Sciatic nerve (tissue), 2 donors: ENCODE measurements at regions not wholly inside any gene's neighbourhood (a gene's known extent, or its start where the extent isn't known, plus 50 kb on each side); places are given as distances from the start of the nearest gene placed in this dataset.
A peak's percentile ranks its signal among the peaks of the same experiment; 100 is the strongest.

Source experiments
- ATAC-seq: fragments of 200-7000 bp; cut with Tn5 transposase; one replicate; pipeline ENCODE4 v1.9.1; 2020; ENCODE audit warnings: mild to moderate bottlenecking, moderate library complexity
- DNase-seq: peaks from one replicate; pipeline ENCODE4 v3.0.0-alpha.2; 2020; ENCODE audit warnings: low spot score
- intact Hi-C: fragments of 100-400 bp; cut with DNase I; formaldehyde crosslinking; loops from one replicate; pipeline ENCODE4 v1.14.2; 2022
- donor health status: DM: no; HTN: no; CAD: no.
- donor health status: DM: no; HTN: no; CAD: no.

DNA sequence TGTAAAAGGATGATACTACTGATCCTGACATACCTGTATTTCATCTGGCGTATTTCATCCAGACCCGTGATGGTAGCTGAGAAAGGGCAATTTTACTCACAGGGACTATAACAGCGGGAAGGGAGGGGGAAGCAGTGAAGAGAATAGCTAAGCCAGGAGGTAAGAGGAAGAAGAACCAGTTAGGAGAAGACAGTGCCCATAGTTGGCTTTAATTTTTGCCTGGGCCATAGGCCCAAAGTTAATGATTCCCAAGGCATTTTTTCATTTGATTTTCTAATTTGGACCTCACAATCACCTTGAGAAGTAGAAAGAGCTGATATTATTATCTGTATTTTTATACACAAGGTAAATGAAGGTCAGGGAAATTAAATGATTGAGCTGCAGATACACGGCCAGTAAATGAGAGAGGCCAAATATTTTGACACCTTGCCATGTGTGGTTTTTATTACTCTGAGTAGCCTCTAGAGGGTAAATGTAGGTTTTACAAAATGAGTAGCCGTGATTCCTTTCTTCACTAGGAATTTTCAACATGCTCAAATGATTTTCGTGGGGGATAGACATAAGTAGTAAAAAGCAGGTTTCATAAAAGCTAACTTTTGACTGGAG is 382.2 kb downstream of the FUT8 start:
- no peak for ATAC-seq
- intact Hi-C loops = no loop called here
- no peak for DNase-seq

GRCh38 chr14:65798216-65798615 is 385.7 kb downstream of the FUT8 start:
- ATAC-seq (no peak), DNase-seq (no peak)
- intact Hi-C loops = no loop called here

GRCh38 chr14:65800694-65801093 is 388.2 kb downstream of the FUT8 start:
- intact Hi-C loops = no loop called here
- ATAC-seq = no peak
- no peak for DNase-seq

DNA sequence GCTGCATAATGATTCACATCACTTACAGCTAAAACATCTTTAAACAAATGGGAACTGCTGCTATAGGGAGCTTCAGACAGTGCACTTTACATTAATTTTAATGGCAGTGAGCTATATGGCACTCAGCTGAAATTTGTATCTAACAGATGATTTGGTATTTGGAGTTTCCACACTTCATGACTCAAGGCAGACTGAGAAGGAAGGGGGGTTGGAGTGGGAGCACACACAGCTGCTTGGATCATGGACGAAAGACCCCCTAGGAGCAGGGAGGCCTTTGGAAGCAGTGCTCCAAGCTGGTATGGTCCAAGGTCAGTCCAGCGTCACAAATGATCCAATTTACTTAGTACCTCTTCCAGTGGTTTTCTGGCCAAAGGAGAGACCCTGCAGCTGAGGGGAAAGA is 389.7 kb downstream of the FUT8 start:
- DNase-seq (no peak), ATAC-seq (no peak)
- intact Hi-C loops = no loop called here

DNA sequence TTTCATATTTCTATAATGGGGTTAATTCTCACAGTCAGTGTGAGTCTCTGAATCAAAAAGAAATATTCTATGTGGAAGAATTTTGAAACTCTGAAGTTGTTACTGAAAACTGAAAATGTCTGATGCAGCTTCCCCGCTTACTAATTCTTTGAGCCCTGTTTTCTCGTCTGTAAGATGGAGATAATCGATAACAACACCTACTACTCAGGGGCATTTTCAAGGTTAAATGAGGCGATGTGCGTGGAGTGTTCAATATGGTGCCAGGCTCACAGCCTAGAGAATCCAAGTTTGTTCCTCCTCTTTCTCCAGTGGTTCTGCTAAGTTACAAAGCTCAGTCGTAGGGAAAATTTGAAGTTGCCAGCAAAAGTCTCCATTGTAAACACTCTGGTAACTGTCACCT is 391.4 kb downstream of the FUT8 start:
- intact Hi-C loops = no loop called here
- ATAC-seq (no peak), DNase-seq (no peak)

DNA sequence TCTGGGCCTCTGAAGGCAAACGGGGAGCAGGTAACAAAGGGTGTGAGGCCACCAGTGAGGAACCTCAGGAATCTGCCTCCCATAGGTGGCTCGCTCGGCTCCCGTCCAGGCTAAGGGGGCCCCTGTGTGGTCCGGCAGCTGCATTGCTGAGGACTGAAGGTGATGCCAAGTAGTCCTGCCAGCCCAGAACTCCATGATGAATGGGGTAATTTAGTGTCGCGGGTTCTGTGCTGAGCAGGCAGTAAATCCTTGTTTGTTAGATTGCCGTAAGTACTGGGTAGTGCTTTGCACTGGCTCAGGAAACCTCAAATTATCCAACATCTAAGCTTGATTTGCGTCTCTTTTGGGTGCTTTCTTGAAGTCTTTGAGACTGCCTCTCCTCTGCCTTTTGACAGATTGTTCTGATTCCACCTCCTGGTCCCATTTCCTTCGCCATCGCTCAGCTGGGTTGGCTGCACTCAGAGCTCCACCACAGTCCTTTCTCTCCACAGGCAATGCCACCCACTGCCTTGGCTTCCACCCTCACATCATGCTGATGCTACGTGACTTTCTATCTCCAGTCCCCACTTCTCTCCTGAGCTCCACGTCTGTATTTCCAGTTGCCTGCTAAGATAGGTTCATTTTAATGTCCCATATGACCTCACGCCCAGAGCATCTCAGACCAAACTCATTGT is 392.0 kb downstream of the FUT8 start:
- DNase-seq (no peak), ATAC-seq (no peak)
- intact Hi-C loops = no loop called here

DNA sequence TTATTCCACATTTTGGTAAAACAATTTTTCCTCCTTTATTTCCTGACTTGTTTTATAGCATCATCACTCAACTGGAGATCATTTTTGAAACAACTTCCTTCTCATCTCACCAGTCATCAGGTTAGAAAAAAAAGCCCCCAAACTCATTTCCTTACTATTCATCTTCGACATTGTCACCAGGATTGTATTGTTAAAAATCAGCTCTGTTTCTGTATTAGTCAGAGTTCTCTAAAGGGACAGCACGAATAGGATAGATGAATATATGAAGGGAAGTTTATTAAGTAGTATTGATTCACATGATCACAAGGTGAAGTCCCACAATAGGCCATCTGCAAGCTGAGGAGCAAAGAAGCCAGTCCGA is 392.6 kb downstream of the FUT8 start:
- intact Hi-C loops = no loop called here
- ATAC-seq (no peak), DNase-seq (no peak)

GRCh38 chr14:65808390-65808789 is 395.9 kb downstream of the FUT8 start:
- DNase-seq = no peak
- ATAC-seq = no peak
- intact Hi-C loops = no loop called here

GRCh38 chr14:65810322-65810721 is 397.8 kb downstream of the FUT8 start:
- no peak for ATAC-seq
- intact Hi-C loops = no loop called here
- no peak for DNase-seq

DNA sequence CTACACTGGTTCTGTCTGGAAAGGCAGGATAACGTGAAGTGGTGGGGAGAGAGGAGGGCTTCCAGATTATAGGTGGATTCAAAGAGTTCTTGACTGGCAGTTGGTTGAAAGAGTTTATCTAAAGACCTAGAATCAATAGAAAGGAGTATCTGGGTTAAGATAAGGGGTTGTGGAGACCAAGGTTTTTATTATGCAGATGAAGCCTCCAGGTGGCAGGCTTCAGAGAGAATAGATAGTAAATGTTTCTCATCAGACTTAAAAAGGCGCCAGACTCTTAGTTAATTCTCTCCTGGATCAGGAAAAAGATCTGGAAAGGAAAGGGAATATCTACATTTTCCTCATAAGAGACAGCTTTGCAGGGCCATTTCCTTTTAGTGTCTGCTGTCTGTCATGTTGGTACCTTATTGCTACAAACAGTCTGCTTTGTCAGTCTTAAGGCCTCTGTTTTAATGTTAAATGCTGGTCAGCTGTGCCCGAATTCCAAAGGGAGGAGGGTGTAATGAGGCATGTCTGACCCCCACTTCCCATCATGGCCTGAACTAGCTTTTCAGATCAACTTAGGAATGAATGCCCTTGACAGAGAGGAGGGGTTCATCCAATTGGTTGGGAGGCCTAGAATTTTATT is 401.3 kb downstream of the FUT8 start:
- DNase-seq (no peak), ATAC-seq (no peak)
- intact Hi-C loops = no loop called here

DNA sequence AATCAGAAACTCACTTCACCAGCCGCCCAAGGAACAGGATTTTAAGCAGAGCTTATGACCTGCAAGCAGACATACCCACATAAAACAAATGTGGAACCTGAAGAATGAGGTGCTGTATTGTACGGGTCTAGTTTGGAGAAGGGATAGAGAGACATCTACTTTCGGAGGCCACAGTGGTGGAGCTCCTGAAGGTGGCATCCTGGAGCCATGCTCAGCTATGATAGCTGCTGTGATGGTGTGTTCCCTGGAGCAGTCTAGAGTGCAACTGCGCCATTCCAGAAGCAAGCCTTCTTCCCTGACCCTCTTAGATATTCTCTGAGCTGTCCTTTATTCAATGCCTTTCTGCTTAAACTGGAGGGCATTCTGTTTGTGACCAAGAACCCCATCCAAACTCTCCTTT is 402.6 kb downstream of the FUT8 start:
- ATAC-seq (no peak), DNase-seq (no peak)
- intact Hi-C loops = no loop called here

GRCh38 chr14:65817011-65817410 is 404.5 kb downstream of the FUT8 start:
- no peak for ATAC-seq

GRCh38 chr14:65819569-65819968 is 407.0 kb downstream of the FUT8 start:
- intact Hi-C loops = no loop called here
- DNase-seq = no peak
- no peak for ATAC-seq

More at GRCh38 chr14:65817011-65817410, 404.5 kb downstream of the FUT8 start:
- intact Hi-C loops = no loop called here
- no peak for DNase-seq

GRCh38 chr14:65821224-65821753 is 408.8 kb downstream of the FUT8 start:
- intact Hi-C loops = loop anchor here (10.0 kb wide), 2 partner anchors 406 to 656 kb away; partner anchors contain the start of gene FUT8

DNA sequence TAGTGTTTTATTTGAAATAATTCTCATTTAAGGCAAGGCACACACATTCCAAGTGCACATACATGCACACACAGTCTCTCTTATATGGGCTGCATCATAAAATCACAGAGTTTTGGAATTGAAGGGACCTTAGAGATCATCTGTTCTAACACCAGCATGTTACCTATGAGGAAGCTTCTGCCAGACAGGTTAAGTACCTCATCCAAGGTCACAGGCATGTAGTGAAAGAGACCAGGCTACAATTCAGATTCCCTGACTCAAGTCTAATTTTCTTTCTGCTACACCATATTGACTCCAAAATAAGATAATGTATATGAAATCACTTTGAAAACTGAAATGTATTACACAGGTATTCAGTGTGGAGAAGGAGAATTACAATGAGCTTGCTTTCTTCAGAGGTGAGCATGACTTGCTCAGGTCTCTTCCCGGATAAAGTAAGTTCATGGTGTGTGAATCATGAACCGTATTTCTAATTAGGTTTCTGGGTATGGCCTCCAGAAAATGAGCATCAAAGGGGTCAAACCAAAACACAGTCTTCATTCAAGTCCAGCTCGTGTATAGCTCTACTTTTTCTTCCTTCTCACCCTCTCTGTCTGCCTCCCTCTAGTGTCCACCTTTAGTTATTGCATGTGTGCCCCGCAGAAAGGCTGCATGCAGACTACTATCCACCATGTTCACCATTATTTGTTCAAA is 411.9 kb downstream of the FUT8 start:
- peak; percentile 67 for DNase-seq
- peak; percentile 86 for ATAC-seq
- intact Hi-C loops = loop anchor here (10.0 kb wide), 2 partner anchors 410 to 660 kb away; partner anchors contain the start of gene FUT8

More at GRCh38 chr14:65821224-65821753, 408.8 kb downstream of the FUT8 start:
- DNase-seq (no peak), ATAC-seq (no peak)

DNA sequence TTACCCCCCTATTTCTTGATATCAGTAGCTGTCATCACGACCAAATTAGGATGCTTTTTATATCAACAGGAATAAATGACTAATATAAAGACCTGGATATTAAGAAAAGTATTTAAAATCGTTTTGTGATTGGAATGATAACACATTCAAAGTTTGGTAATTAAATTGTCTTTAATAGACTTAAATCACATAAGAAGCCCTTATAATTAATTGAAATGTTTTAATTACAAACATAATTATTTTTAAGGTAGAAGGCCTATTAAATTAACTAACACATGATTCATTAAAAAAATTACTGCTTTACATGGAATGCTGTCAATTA is 412.4 kb downstream of the FUT8 start:
- intact Hi-C loops = loop anchor here (10.0 kb wide), 2 partner anchors 410 to 660 kb away; partner anchors contain the start of gene FUT8
- ATAC-seq (no peak), DNase-seq (no peak)

DNA sequence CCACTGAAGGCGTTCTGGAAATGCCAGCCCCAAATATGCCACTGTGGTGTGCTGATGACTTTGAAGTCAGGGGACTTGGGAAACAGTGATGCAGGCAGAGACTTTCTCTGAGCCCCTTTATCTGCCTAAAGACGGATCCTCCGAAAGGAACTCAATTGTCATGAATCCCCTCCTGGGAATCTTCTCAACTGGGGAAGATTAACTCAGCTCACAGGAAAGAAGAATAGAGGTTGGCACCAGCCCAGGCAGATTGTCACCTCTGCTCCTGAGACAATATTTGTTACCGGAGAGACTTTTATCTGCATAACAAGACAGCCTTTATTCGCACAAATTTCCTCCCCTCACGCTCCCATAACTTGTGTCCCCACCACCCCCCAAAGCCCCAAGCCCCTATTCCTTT is 414.4 kb downstream of the FUT8 start:
- DNase-seq = no peak
- intact Hi-C loops = loop anchor here (10.0 kb wide), 2 partner anchors 412 to 662 kb away; partner anchors contain the start of gene FUT8

DNA sequence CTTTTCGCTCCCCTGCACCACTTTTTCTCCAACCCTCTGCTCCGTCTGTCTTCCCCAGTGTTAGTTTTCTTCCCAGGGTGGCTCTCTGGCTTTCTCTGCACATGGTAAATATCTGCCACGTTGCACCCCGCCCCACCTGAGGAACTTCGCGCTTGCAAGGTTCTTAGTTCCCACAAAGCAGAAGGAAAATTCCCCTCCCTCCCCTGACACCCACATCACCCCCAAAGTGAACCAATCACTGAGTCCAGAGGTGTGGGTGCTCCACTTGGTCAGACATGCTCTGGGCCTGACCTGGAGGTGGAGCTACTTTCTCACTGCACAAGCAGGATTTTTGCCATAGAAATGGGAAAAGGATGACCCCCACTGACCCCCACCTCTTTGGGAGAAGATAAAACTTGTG is 415.0 kb downstream of the FUT8 start:
- intact Hi-C loops = loop anchor here (10.0 kb wide), 2 partner anchors 413 to 663 kb away; partner anchors contain the start of gene FUT8
- DNase-seq (no peak), ATAC-seq (no peak)

More for the DNA sequence above, 414.4 kb downstream of the FUT8 start:
- no peak for ATAC-seq

DNA sequence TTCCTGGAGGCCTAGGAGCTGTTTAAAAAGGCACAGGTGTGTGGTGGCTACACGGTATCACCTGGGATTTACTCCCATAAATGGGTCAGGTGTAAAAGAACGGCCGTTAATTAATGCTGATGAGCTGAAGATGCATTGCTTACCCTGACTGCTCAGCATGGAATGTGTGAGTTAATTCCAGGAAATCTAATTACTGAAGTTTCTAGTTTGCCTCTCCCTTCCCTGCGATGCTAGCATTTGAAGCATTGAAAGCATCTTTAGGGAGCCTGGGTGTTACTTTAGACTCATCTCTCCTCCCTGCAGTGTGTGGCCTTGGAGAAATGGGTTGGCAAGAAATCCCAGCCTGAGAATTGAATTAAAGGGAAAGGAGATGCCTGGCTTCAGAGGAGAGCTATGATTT is 415.9 kb downstream of the FUT8 start:
- ATAC-seq (no peak), DNase-seq (no peak)
- intact Hi-C loops = loop anchor here (10.0 kb wide), 2 partner anchors 414 to 664 kb away; partner anchors contain the start of gene FUT8
